ENCODE measurements at regions not wholly inside any gene's neighbourhood (a gene's known extent, or its start where the extent isn't known, plus 50 kb on each side); places are given as distances from the start of the nearest gene placed in this dataset.

DNA sequence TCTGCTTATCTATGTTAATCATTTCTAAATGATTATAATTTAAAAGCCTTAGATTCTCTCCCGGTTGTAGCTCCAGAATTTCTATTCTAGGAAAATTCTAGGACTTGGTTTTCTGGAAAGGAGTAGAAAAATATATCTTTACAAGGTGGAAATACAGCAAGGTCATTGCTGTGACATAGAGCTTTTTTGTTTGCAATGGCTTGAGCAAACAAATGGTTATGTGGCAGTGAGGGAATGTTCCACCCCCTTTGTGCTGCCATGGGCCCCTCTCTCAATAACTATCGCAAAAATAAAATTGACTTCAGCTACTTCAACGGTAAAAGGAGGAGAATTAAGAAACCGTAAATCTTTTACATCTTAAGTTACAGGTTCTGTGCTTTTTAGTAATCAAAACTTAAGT, 517.1 kb downstream of the EPHA3 start:
- TF ChIP-seq, protein P1, sequence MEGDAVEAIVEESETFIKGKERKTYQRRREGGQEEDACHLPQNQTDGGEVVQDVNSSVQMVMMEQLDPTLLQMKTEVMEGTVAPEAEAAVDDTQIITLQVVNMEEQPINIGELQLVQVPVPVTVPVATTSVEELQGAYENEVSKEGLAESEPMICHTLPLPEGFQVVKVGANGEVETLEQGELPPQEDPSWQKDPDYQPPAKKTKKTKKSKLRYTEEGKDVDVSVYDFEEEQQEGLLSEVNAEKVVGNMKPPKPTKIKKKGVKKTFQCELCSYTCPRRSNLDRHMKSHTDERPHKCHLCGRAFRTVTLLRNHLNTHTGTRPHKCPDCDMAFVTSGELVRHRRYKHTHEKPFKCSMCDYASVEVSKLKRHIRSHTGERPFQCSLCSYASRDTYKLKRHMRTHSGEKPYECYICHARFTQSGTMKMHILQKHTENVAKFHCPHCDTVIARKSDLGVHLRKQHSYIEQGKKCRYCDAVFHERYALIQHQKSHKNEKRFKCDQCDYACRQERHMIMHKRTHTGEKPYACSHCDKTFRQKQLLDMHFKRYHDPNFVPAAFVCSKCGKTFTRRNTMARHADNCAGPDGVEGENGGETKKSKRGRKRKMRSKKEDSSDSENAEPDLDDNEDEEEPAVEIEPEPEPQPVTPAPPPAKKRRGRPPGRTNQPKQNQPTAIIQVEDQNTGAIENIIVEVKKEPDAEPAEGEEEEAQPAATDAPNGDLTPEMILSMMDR (IDR thresholded peaks at IDR 0.05): no peak
- no peak for TF ChIP-seq POLR2A (IDR thresholded peaks at IDR 0.05)
